PC-3 (cell line): ENCODE measurements at regions not wholly inside any gene's neighbourhood (a gene's known extent, or its start where the extent isn't known, plus 50 kb on each side); places are given as distances from the start of the nearest gene placed in this dataset.

ENCODE experiments used
- ATAC-seq: fragments of 200-7000 bp; cut with Tn5 transposase; 2 replicates; pipeline ENCODE4 v1.9.1; 2020; ENCODE audit warnings: mild to moderate bottlenecking, moderate library complexity
- BruUV-seq: library from RNA; stranded (reverse); fragments of 400-500 nt; replicated peaks from 2 replicates; lab custom pipeline; 2021; lab: Mats Ljungman, UMichigan
- CTCF ChIA-PET: fragments of 300-600 bp; sonication (Branson Sonifier 250); formaldehyde crosslinking; loops from one replicate; lab custom pipeline; 2022; ENCODE audit warnings: antibody characterized with exemption; lab: Charles Lee
- POLR2A ChIA-PET: fragments of 300-600 bp; sonication (Branson Sonifier 250); formaldehyde crosslinking; loops from one replicate; lab custom pipeline; 2022; ENCODE audit warnings: antibody characterized with exemption; ENCODE audit not compliant: unreplicated experiment; lab: Charles Lee
- DNase-seq: peaks from one replicate; pipeline ENCODE4 v3.0.0-alpha.2; 2015
- H2AFZ ChIP-seq: fragments of 300-600 bp; sonication (generic); 2 replicates; pipeline ENCODE4 v1.6.0; 2016; ENCODE audit warnings: antibody characterized with exemption, low read length
- H3F3A ChIP-seq: fragments of 300-600 bp; sonication (generic); one replicate; pipeline ENCODE4 v1.6.0; 2017; ENCODE audit warnings: antibody characterized with exemption, low read length, control low read depth, mild to moderate bottlenecking; ENCODE audit not compliant: unreplicated experiment
- H3K27ac ChIP-seq: fragments of 300-600 bp; sonication (generic); 2 replicates; pipeline ENCODE4 v1.5.1; 2016; ENCODE audit warnings: mild to moderate bottlenecking, low read length
- H3K27me3 ChIP-seq: fragments of 300-600 bp; sonication (generic); 2 replicates; pipeline ENCODE4 v1.6.1; 2016; ENCODE audit warnings: low read length, mixed read lengths
- H3K36me3 ChIP-seq: fragments of 300-600 bp; sonication (generic); 2 replicates; pipeline ENCODE4 v1.6.1; 2016; ENCODE audit warnings: low read depth, mixed run types, low read length, mixed read lengths
- H3K4me1 ChIP-seq: fragments of 300-600 bp; sonication (generic); 2 replicates; pipeline ENCODE4 v1.5.1; 2016; ENCODE audit warnings: low read length; ENCODE audit not compliant: insufficient read depth
- H3K4me2 ChIP-seq: fragments of 300-600 bp; sonication (generic); 2 replicates; pipeline ENCODE4 v1.6.0; 2016; ENCODE audit warnings: low read length
- H3K4me3 ChIP-seq: fragments of 300-600 bp; sonication (generic); 2 replicates; pipeline ENCODE4 v1.5.1; 2016; ENCODE audit warnings: mild to moderate bottlenecking, low read length, mixed read lengths
- H3K79me2 ChIP-seq: fragments of 300-600 bp; sonication (generic); 2 replicates; pipeline ENCODE4 v1.6.1; 2017; ENCODE audit warnings: low read length, mixed read lengths
- H3K9ac ChIP-seq: fragments of 300-600 bp; sonication (generic); 2 replicates; pipeline ENCODE4 v1.6.0; 2016; ENCODE audit warnings: mild to moderate bottlenecking, low read length
- H3K9me2 ChIP-seq: fragments of 300-600 bp; sonication (generic); replicated peaks from 2 replicates; pipeline ENCODE4 v1.6.1; 2016; ENCODE audit warnings: mixed run types, low read length, mixed read lengths
- H3K9me3 ChIP-seq: fragments of 300-600 bp; sonication (generic); 2 replicates; pipeline ENCODE4 v1.6.1; 2016; ENCODE audit warnings: low read length, mixed read lengths
- H4K20me1 ChIP-seq: fragments of 300-600 bp; sonication (generic); 2 replicates; pipeline ENCODE4 v1.6.1; 2016; ENCODE audit warnings: low read length, mixed read lengths
- CTCF ChIP-seq: fragments of 300-600 bp; sonication (generic); conservative IDR thresholded peaks from 2 replicates; pipeline ENCODE4 v1.5.1; 2017; ENCODE audit warnings: antibody characterized with exemption, low read depth, mild to moderate bottlenecking, low read length
- EZH2 ChIP-seq: fragments of 300-600 bp; sonication (generic); IDR thresholded peaks from one replicate; pipeline ENCODE4 v1.6.1; 2017; ENCODE audit warnings: antibody characterized with exemption, mild to moderate bottlenecking, low read length; ENCODE audit not compliant: unreplicated experiment
- EZH2phosphoT487 ChIP-seq: fragments of 300-600 bp; sonication (generic); IDR thresholded peaks from 2 replicates; pipeline ENCODE4 v1.6.1; 2018; ENCODE audit warnings: mild to moderate bottlenecking, antibody characterized with exemption, low read length, borderline replicate concordance
- intact Hi-C: fragments of 100-400 bp; cut with micrococcal nuclease; formaldehyde crosslinking; loops from 2 replicates; pipeline ENCODE4 v1.9.0; 2023

GRCh38 chr1:80085067-80085466, 1078.5 kb upstream of the ADGRL4 start:
- no peaks in the 10 kb centered on the region for H4K20me1 ChIP-seq
- ATAC-seq (no peak), DNase-seq (no peak)
- H3K27ac ChIP-seq, result peak overlapping the region; percentile 48; the same call in 1 of the 2 replicates
- peaks cover 20% of the 10 kb centered on the region for H3K4me1 ChIP-seq
- no TSS peak for BruUV-seq
- intact Hi-C loops, result loop anchor here (10.0 kb wide), 3 partner anchors 270 to 570 kb away; no protein-coding TSS in a partner anchor
- no peak overlapping the region for H2AFZ ChIP-seq
- TF ChIP-seq CTCF (no peak), EZH2phosphoT487 (no peak), EZH2 (no peak)
- ChIA-PET CTCF (no interaction called here), POLR2A (no interaction called here)
- no peaks in the 10 kb centered on the region for H3F3A ChIP-seq
- H3K9me3 ChIP-seq, result no peaks in the 10 kb centered on the region
- no peaks in the 10 kb centered on the region for H3K9me2 ChIP-seq
- no peaks in the 10 kb centered on the region for H3K36me3 ChIP-seq
- H3K79me2 ChIP-seq, result no peaks in the 10 kb centered on the region
- no peak overlapping the region for H3K4me3 ChIP-seq
- H3K27me3 ChIP-seq, result no peaks in the 10 kb centered on the region
- no peak overlapping the region for H3K9ac ChIP-seq
- H3K4me2 ChIP-seq, result peak overlapping the region; percentile 52; the same call in 1 of the 2 replicates

GRCh38 chr1:80083892-80084291, 1077.4 kb upstream of the ADGRL4 start:
- POLR2A ChIA-PET, result no interaction called here
- H3K9me2 ChIP-seq, result no peaks in the 10 kb centered on the region
- no peaks in the 10 kb centered on the region for H3K36me3 ChIP-seq
- peak overlapping the region; percentile 52 for H3K4me2 ChIP-seq
- no peaks in the 10 kb centered on the region for H4K20me1 ChIP-seq
- H3K27ac ChIP-seq, result peak overlapping the region; percentile 48
- intact Hi-C loops, result loop anchor here (1.0 to 10.0 kb wide), 4 partner anchors 118 to 571 kb away; no protein-coding TSS in a partner anchor
- peaks cover 20% of the 10 kb centered on the region for H3K4me1 ChIP-seq
- H3K9ac ChIP-seq, result no peak overlapping the region
- TF ChIP-seq EZH2, result no peak
- TF ChIP-seq CTCF, result no peak
- no peak for TF ChIP-seq EZH2phosphoT487
- peak; percentile 80 for DNase-seq
- peak; percentile 94 for ATAC-seq
- BruUV-seq, result no TSS peak
- no peaks in the 10 kb centered on the region for H3K79me2 ChIP-seq
- CTCF ChIA-PET, result interaction anchor here (0.7 kb wide), 1 partner anchor 135 kb away, joined by 3 read pairs; no protein-coding TSS in a partner anchor
- H2AFZ ChIP-seq, result peak overlapping the region; percentile 54
- H3F3A ChIP-seq, result no peaks in the 10 kb centered on the region
- no peak overlapping the region for H3K4me3 ChIP-seq
- H3K27me3 ChIP-seq, result no peaks in the 10 kb centered on the region
- H3K9me3 ChIP-seq, result no peaks in the 10 kb centered on the region

- Histone ChIP-seq H3K36me3 (no peaks in the 10 kb centered on the region), H3K27me3 (no peaks in the 10 kb centered on the region), H3K4me1 (no peaks in the 10 kb centered on the region), H3K4me2 (no peak overlapping the region), H3F3A (no peaks in the 10 kb centered on the region), H3K9me3 (no peaks in the 10 kb centered on the region), H2AFZ (no peak overlapping the region), H4K20me1 (no peaks in the 10 kb centered on the region), H3K79me2 (no peaks in the 10 kb centered on the region), H3K27ac (no peak overlapping the region), H3K9ac (no peak overlapping the region), H3K9me2 (no peaks in the 10 kb centered on the region), H3K4me3 (no peak overlapping the region)
- ATAC-seq (no peak), DNase-seq (no peak)
- TF ChIP-seq EZH2phosphoT487 (no peak), EZH2 (no peak), CTCF (no peak)
- POLR2A ChIA-PET, result no interaction called here
- intact Hi-C loops, result no loop called here
- no TSS peak for BruUV-seq
- CTCF ChIA-PET, result no interaction called here
Observed at GRCh38 chr1:80076469-80076868, 1069.9 kb upstream of the ADGRL4 start.
